Erythroblast (primary cell): ENCODE measurements at regions not wholly inside any gene's neighbourhood (a gene's known extent, or its start where the extent isn't known, plus 50 kb on each side); places are given as distances from the start of the nearest gene placed in this dataset.

ENCODE experiments used
- DNase-seq, 2 experiments: peaks; one replicate each; lab custom pipeline; 2025; lab: John Stamatoyannopoulos, UW
- GATA1 ChIP-seq: IDR thresholded peaks from 2 replicates; pipeline ENCODE4 v1.6.1; 2011; ENCODE audit warnings: low read depth, mild to moderate bottlenecking, control low read depth, low read length, moderate library complexity
- POLR2A ChIP-seq: IDR thresholded peaks from 2 replicates; pipeline ENCODE4 v1.6.1; 2011; ENCODE audit warnings: mild to moderate bottlenecking, low read length

DNA sequence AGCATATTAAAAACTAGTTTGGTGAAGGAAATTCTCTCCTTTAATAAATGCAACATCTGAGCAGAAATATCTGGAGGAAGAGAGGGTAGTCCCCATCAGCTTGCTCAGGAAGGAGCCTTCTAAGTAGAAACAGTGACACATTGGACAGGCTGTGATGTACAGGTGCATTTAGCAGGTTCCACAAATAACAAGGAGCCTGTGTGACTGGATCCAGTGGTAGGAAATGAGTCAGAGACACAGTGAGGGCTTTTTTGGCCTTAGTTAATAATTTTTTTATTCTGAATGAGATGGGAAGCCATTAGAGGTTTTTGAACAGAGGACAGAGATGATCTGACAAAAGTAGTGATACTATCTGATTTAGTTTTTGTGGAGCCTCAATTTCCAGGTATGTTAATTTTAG lies 738.9 kb upstream of the PTBP2 start:
- no peak for TF ChIP-seq POLR2A
- TF ChIP-seq GATA1 = no peak
- no peak for DNase-seq

DNA sequence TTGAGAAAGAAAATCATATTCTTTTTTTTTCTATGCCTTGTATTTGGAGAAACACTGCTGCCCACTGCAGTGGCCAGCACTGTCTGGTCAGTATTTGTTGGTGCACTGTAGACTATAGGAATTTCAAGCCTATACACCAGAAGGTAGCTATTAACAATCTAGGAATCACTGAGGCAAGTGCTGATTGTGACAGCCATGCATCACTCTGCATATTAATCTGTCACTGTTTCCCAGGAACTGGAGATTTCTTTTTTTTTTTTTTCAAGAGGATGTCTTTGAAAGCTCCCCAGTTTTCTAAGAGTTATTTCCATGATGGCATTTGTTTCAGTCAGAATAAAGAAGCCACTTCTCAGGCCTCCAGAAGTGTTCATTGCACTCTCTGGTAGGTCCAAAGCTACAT lies 737.8 kb upstream of the PTBP2 start:
- TF ChIP-seq POLR2A (no peak), GATA1 (no peak)
- no peak for DNase-seq

DNA sequence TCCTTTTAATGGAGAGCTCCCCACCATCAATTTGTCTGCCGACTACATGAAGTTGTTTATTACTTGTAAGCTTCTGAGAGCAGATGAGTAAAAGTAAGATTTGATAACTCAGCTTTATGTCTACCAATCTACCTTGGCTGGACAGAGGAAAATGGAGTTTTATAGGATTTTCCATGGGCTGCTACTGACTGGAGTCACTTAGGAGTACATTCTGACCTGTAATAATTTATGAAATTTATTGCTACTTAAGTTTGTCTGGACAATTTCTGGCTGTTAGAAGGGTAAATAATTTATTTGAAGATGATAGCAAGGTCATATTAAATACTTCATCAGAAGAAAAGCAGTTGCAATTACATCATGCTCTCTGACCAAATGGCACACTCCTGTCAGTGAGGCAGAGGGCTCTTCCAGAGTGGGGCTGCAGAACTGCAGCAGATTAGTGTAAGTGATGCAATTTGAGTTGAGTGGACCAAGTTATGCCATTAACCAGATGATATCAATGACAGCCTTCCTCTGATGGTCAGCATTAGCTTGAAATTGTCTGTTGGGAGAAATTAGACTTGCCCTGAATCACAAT lies 736.7 kb upstream of the PTBP2 start:
- no peak for DNase-seq
- TF ChIP-seq GATA1 = no peak

- TF ChIP-seq GATA1 (no peak), POLR2A (no peak)
- no peak for DNase-seq
Measured at GRCh38 chr1:95990033-95990432, 731.6 kb upstream of the PTBP2 start.

- TF ChIP-seq POLR2A (no peak), GATA1 (no peak)
- no peak for DNase-seq
Measured at GRCh38 chr1:95991787-95992520, 729.6 kb upstream of the PTBP2 start.

DNA sequence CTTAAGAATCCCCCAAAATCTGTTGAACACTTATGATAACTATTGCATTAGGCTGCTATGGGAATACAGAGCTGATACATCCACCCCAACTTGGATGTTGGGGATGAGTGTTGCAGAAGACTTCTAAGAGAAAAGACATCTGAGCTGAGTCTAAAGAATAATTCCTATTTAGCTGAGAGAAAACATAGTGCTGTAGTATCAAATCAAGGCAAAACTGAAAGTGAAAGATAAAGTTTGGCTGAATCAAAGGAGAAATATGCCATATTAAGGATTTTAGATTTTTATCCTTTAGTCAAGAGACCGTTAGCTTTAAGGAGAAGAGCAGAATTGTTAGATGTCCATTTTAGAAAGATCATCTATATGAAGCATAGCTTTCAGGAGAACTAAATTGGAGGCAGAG lies 726.9 kb upstream of the PTBP2 start:
- no peak for DNase-seq
- TF ChIP-seq GATA1 (no peak), POLR2A (no peak)

DNA sequence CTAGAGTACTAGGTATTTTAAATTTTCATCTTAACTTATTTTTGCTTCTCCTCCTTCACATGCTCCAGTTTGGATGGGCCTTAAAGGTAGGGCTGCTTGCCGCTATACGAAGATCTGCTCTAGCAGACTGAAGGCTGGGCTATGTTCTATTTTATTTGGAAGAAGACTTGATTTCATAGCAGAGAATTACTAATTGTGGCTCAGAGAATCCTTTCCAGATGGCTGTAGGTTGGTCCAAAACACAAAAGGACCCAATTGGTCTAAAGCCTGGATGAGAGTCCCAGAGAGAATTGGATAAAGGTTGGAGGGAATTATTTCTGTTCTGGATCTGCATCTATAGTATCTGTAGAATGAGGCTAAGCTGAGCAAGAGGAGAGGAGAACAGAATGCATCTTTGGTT lies 719.4 kb upstream of the PTBP2 start:
- TF ChIP-seq POLR2A (no peak), GATA1 (no peak)

GRCh38 chr1:96002969-96003964 lies 718.3 kb upstream of the PTBP2 start:
- no peak for DNase-seq
- TF ChIP-seq POLR2A = no peak
- TF ChIP-seq GATA1 = no peak

More for the DNA sequence above, 719.4 kb upstream of the PTBP2 start:
- no peak for DNase-seq

DNA sequence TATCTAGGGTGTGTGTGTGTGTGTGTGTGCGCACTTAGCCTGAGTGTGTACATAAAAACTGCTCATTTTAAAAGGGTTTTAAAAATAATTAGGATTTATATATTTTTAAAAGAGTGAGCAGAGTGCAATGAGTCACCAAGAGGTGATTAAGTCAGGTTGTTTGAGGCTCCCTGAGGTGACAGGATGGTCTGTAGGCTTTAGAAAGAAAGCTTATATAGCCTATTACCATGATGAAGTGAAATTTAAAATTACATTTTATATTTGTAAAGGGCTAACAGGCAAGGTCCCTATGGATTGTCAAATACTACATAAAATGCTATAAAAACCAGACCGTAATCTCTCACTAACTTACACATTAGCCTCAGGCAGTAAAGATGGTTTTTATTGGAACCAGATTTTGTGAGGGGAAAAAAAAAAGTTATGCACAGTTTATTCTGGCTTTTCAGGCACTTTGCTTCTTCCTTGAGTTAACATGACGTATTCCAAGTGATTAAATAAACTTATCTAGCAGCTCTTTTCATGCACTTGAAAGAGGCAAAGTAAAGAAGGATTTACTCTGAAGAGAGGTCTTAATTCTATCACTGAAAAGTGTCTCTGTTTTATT lies 711.7 kb upstream of the PTBP2 start:
- no peak for DNase-seq
- TF ChIP-seq POLR2A (no peak), GATA1 (no peak)

DNA sequence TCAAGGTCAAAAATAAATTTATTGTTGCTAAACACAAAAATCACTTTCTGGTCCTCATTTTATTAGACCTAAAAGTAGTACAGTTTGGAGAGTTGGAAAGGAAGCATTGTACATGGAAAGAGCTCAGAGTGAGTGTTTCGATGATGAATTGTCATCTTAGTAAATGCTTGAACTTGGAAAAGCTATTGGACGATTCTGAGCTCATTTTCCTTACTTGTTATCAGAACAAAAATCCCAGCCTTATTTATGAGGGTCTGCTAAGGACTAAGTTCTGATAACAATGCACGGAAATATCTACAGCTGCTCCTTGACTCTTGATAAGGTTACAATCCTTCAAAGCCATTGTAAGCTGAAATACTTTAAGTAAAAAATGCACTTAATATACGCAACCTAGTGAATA lies 710.0 kb upstream of the PTBP2 start:
- TF ChIP-seq GATA1 (no peak), POLR2A (no peak)
- no peak for DNase-seq

GRCh38 chr1:96016219-96016618 lies 705.4 kb upstream of the PTBP2 start:
- no peak for DNase-seq
- TF ChIP-seq GATA1 = no peak
- TF ChIP-seq POLR2A = no peak

GRCh38 chr1:96020378-96020777 lies 701.2 kb upstream of the PTBP2 start:
- TF ChIP-seq GATA1 = no peak
- DNase-seq = no peak

GRCh38 chr1:96025062-96025461 lies 696.5 kb upstream of the PTBP2 start:
- no peak for TF ChIP-seq GATA1
- no peak for TF ChIP-seq POLR2A
- DNase-seq = no peak
